GM08714 (cell line): ENCODE measurements at regions not wholly inside any gene's neighbourhood (a gene's known extent, or its start where the extent isn't known, plus 50 kb on each side); places are given as distances from the start of the nearest gene placed in this dataset.

Source experiments
- H3K4me3 ChIP-seq: fragments of 200-500 bp; sonication (Bioruptor generic); 2 replicates; pipeline ENCODE4 v1.5.1; 2014; ENCODE audit warnings: mild to moderate bottlenecking, low read length, inconsistent platforms
- ZNF274 ChIP-seq: IDR thresholded peaks from 2 replicates; pipeline ENCODE4 v1.6.1; 2012; ENCODE audit warnings: mild to moderate bottlenecking, low read depth, low read length

DNA sequence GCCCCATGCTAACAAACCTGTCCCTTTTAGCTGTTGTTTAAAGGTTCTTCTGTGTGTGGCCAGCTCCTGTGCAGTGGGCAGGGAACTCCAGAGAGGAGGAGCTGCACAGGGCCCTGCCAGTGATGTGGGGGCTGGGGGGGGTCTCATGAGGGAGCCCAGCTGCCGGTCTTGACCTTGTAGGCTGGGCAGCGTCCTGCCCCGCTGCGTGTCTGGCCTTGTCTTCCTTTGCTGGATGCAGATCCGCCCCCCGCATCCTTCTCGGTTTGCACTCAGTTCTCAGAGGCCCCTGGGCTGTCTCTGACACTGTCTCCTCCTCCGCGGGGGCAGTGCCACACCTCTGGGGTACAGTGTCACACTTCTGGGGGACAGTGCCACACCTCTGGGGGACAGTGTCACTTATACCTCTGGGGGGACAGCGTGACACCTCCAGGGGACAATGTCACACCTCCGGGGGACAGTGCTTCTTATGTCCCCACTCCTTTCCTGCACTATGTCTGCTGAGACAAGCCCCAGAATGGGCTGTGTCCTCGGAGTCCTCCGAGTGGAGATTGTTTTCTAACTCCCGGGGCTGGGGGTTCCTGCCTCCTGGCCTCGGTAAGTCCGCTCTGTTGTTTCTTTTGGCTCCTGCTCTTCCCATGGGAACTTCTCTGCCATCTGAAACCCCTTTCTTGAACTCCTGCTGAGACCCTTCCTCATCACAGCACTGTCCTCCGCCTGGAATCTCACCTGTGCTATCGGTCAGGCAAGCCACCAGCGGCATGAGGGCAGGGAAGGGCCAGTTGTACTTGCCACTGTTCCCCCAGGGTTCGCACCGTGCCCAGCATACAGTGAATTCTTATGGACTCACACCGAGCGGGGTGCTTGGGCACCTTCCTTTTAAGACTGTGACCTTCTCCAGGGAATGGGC lies 788.3 kb downstream of the TBC1D22A start:
- no peak overlapping the region for H3K4me3 ChIP-seq
- no peak for TF ChIP-seq ZNF274

DNA sequence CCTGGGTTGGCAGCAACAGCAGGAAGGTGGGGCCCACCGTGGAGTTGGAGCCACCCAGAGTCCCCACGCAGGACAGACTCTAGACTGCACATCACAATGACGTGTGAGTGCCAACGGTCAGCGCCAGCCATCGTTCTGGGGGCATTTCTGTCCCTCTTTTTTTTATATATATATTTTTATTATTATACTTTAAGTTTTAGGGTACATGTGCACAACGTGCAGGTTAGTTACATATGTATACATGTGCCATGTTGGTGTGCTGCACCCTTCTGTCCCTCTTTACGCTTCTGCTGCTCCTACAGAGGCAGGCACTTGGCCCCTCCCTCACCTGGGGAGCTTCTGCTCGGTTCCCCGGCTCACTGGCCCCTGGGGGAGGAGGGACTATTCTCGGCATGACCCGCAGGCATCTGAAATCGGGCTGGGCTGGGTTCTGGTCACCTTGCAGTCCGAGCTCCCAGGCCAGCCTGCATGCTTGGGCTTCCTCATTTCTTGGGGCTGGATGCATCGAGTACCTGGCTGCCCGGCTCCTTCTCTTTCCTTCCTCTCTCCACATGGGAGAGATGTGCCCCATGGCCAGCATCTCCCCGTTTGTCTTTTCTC lies 787.4 kb downstream of the TBC1D22A start:
- no peak for TF ChIP-seq ZNF274
- H3K4me3 ChIP-seq: no peak overlapping the region

DNA sequence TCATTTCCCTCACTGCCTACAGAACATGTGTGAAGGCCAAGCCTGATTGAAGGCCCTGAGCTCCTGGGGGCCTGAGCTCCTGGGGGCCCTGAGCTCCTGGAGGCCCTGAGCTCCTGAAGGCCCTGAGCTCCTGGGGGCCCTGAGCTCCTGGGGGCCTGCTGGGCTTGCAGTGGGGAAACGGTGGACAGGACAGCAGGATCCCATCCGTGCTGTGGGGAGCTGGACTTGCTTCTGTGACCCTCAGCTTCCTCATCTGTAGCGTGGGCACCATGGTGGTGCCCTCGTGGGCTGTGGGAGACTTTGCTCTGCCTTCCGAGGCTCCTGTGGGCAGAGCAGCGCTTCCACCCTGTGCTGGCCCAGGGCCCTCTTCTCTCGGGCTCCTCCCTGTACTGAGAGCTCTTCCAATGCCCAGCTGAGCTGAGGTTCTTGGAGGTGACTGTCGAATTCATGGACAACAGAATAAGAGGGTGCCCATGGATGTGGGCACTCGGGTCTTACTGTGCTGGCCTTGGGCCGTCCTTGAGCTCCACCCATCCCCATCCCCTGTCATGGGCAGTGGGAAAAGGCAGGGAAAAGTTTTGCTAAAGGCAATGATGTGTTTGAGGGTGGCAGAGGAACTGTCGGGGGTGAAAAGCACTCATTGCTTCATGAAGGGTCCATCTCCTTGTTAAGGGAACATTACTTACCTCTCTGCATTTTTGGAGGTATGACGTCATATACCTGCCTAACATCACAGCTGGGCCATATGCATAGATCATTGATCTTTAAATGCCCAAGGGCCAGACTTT lies 786.7 kb downstream of the TBC1D22A start:
- TF ChIP-seq ZNF274: no peak
- no peak overlapping the region for H3K4me3 ChIP-seq

DNA sequence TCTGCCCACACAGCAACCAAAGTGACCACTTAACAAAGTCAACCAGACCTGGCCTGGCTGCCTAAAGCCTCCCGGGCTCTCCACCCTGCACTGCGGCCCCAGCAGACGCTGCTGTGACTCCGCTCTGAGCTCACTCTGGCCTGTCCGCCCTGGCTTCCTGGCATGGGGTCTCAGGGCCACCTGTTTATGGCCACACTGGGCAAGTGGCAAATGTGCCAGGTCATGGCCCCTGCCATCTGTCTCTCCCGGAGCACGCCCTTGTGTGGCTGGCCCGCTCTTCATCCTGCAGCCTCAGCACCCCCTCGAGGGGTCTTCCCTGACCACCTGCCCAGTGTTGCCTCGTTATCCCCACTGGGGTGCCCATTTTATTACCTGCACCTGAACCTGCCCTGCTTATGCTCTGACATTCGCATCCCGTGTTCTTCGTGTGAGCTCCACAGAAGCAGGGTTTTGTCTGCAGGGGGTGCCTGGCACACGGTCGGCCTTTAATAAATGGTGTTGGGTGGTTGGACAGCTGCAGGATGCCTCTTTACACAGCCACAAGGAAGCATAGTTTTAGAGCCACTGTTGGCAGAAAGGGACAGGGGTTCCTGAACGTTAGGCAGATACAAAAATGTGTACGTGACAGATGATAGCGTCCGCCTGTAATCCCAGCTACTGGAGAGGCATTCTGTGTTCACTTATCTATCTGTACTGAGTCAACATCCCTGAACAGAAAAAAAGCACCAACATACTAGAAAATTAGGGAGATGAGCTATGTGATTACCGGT lies 785.6 kb downstream of the TBC1D22A start:
- TF ChIP-seq ZNF274: no peak
- H3K4me3 ChIP-seq: no peak overlapping the region

DNA sequence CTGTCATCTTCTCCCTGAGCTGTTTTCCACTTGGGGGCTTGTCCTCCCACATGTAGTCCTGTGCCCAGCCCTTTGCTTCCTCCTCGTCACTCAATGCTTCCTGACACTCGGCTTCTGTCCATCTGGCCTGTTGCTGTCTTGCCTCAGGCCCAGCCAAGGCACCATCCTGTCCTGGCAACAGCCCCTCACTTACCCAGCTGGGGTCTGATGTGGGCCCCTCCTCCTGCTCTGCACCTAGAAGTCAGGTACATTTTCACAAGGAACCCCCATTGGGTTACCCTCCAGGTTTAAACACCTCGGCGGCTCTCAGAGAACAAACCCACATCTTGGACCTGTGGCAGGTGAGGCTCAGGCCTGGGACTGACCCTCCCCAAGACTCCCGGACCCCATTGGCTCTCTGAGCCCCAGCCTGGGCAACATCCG lies 784.8 kb downstream of the TBC1D22A start:
- no peak for TF ChIP-seq ZNF274

DNA sequence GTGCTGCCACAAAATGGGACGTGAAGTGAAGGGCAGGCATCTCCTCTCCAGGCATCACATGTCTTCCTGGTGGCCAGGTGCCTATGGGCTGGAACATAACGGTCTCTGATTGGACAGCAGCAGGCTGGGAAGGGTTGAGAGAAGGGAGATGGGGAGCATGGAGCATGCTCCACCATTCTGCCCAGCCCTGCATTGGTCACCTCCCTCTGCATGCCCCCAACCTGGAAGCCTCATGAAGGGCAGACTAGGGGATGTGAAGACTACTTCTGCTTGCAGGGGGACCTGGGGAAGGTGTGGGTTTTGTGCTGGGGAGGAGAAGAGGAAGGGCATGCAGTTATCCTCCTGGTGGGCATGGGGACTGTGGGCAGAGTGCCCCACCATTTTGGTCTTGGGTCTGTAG lies 782.2 kb downstream of the TBC1D22A start:
- TF ChIP-seq ZNF274: no peak
- H3K4me3 ChIP-seq: no peak overlapping the region

More for the DNA sequence above, 784.8 kb downstream of the TBC1D22A start:
- H3K4me3 ChIP-seq: no peak overlapping the region

DNA sequence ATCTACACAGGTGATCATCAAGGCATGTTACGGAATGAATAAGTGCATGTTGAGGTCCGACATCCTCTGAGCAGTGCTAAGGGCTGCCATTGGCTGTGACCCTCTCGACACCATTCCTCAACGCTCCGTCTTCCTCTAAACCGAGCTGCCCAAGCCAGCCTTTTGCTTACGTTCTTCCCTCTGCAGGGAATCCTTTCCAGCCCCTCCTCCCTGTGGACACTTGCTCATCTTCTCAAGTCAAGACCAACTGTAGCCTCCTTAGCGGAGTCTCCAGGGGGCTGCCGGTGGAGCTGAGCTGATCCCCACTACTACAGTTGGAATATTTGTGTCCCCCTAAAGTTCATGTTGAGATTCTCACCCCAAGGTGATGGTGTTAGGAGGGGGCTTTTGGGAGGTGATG lies 781.0 kb downstream of the TBC1D22A start:
- no peak overlapping the region for H3K4me3 ChIP-seq
- TF ChIP-seq ZNF274: no peak

DNA sequence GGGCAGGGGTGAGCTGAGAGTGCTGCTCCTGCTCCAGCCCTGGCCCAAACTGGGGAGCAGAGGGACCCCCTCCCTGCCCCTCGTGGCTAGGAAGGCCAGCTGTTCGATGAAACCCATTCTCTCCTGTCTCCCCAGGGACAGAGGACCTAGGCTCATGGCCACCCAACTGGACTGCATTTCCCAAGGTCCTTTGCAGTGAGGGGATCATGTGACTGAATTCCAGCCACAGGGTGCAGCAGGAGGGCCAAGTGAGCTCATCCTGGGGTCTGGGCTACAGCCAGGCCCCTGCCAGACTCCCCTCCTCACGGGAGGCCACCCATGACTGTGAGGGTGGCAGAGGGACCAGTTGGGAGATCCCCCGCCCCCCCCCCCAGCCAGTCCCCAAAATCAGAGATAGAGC lies 777.6 kb downstream of the TBC1D22A start:
- TF ChIP-seq ZNF274: no peak

DNA sequence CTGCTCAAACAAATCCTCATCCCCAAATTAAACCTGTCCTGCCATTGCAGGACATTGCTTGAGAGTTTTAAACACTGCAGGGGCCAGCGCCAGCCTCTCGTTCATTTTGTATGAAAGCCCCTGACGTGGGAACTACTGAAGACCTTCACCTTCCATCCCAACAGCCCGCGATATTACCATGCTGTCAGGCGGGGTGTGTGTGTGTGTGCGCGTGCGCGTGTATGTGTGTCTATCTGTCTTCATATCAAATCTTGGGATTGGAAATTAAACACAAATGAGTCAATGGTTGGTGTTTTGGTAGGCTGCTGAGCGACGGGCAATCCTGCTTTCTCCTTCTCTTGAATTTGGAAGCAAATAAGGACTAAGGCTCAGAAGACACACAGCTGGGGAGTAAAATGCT lies 776.9 kb downstream of the TBC1D22A start:
- TF ChIP-seq ZNF274: no peak
- no peak overlapping the region for H3K4me3 ChIP-seq

More for the DNA sequence above, 777.6 kb downstream of the TBC1D22A start:
- no peak overlapping the region for H3K4me3 ChIP-seq

DNA sequence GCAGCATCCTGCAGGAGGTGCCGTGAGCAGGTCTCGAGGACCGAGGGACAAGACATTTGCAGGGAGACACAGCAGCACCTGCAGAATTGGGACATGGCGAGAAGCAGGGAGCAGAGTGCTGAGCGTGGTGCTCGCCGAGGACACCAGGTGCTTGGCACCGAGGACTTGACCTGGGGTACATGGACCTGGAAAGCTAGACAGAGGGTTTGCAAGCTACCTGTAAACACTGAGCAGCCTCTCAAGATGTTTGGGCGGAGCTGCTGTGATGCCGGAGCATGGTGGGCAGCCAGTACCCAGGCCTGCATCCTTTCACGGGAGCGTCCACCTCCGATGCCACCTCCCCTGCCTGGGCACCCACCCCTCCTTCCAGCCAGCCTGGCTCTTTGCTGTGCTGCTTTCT lies 773.2 kb downstream of the TBC1D22A start:
- no peak overlapping the region for H3K4me3 ChIP-seq
- TF ChIP-seq ZNF274: no peak

DNA sequence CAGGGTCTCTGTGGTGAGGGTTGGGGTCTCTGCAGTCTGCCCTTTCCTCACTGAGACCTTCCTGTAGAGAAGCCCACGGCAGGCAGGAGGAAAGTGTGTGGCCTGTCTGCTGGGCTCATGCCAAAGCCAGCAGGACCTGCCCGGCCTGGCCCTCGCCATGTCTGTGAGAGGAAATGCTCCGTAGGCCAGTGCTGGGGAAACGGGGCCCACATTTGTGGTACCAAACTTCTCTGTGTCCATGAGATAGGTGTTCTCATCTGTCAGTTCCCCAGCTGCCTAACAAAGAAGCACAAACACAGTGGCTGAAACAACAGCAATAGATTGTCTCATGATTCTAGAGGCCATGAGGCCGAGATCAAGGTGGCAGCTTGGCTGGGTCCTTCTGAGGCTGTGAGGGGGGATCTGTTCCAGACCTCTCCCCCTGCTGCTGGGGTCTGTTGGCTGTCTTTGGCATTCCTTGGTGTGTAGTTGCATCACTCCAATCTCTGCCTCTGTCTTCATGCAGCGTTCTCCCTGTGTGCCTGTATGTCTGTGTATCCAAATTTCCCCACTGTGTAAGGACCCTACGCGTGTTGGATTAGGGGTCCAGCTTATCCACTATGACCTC lies 772.5 kb downstream of the TBC1D22A start:
- no peak for TF ChIP-seq ZNF274
- no peak overlapping the region for H3K4me3 ChIP-seq

DNA sequence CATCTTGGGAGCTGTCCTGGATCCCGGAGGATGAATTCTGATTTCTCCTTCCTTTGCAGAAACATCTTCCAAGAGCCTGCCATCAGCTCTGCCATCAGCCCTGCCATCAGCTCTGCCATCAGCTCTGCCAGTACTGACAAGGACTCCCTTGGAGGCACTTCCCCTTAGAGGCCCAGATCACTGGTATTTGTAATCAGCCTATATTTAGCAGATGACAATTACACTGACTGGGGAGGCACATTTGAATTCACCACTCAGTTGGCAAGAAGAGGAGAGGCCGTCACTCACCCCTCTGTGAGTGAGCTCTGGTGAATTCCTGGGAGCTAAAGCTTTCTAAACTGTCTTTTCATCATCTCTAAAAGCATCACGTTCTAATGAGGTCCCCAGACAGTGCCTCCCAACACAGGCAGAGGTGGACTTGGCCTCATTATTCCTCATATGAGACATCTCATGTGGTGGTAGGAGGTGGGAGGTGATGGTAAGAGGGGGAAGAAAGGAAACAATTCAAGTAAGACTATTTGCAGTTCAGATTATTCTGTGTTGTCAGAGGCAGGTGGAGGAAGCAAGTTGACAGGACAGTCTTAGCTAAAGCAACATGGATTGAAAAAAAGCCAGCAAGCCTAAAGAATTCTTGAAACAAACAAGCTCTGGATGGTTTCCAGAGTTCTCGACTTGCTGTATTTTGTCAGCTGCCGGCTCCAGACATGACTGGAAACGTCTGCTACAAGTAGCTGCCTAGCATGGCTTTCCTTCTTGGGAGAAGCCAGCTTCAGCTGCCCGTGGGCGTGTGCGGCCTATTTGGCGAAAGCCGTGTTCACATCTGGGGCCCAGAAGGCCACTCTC lies 771.7 kb downstream of the TBC1D22A start:
- TF ChIP-seq ZNF274: no peak
- H3K4me3 ChIP-seq: no peak overlapping the region

DNA sequence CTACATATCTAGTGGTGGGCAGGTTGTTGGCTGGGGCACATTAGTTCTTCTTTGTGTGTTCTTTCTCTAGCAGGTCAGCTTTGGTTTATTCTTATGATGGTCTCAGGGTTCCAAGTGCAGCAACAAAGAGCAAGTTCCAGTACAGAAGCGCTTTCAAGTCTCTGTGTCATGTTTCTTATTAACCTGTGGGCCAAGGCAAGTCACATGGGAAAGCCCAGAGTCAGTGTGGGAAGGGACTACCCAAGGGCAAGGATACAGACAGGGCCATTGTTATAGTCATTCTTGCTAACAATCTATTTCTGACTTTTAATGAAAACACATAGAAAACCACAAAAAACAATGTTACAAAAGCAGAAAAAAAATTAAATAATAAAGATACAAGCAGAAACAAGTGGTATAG lies 754.6 kb downstream of the TBC1D22A start:
- no peak for TF ChIP-seq ZNF274
- no peak overlapping the region for H3K4me3 ChIP-seq
